Type B pancreatic cell (in vitro differentiated cells): ENCODE measurements at regions not wholly inside any gene's neighbourhood (a gene's known extent, or its start where the extent isn't known, plus 50 kb on each side); places are given as distances from the start of the nearest gene placed in this dataset.

ENCODE experiments used
- DNase-seq: peaks from one replicate; pipeline ENCODE4 v3.0.0; 2021; ENCODE audit warnings: mixed read lengths; ENCODE audit not compliant: unreplicated experiment; ENCODE audit errors: extremely low spot score
- H3K27ac Mint-ChIP-seq: 2 replicates; pipeline ENCODE4 v1.8.0; 2021; ENCODE audit warnings: mild to moderate bottlenecking, mixed read lengths
- H3K27me3 Mint-ChIP-seq: 2 replicates; pipeline ENCODE4 v1.8.0; 2021; ENCODE audit warnings: mixed read lengths
- H3K36me3 Mint-ChIP-seq: 2 replicates; pipeline ENCODE4 v1.8.0; 2021; ENCODE audit warnings: mixed read lengths
- H3K4me1 Mint-ChIP-seq: one replicate; pipeline ENCODE4 v1.8.0; 2021; ENCODE audit warnings: mixed read lengths; ENCODE audit not compliant: unreplicated experiment
- H3K4me3 Mint-ChIP-seq: 2 replicates; pipeline ENCODE4 v1.8.0; 2021; ENCODE audit warnings: mild to moderate bottlenecking, mixed read lengths
- H3K9me3 Mint-ChIP-seq: 2 replicates; pipeline ENCODE4 v1.8.0; 2021; ENCODE audit warnings: mixed read lengths
- TF ChIP-seq, protein P1 (sequence below): fragments of 200-600 bp; sonication (generic); conservative IDR thresholded peaks from 2 replicates; pipeline ENCODE4 v1.5.0; 2021; ENCODE audit warnings: antibody characterized with exemption, mild to moderate bottlenecking

DNA sequence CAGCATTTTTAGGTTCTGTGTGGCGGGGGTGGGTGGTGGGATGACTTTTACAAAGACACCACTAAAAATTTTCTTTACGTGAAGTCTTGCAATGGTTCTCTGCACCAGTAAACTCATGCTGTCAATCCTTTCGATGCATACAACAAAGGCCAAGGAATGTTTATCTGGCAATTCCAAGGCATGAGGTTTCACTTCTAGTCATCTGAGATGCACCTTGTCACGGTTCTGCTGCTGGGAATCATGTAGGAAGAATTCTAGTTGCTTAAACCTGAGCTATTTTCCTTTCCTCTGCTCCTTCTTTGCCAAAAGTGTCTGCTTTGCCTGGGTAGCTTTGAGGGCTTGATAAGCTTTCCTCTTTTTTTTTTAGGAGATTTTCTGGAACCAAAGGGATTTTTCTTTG lies 1204.5 kb upstream of the SEMA6A start:
- H3K36me3 Mint-ChIP-seq, result no peaks in the 10 kb centered on the region
- peaks cover 10% of the 10 kb centered on the region for H3K9me3 Mint-ChIP-seq
- H3K4me3 Mint-ChIP-seq, result no peak overlapping the region
- TF ChIP-seq, protein P1, sequence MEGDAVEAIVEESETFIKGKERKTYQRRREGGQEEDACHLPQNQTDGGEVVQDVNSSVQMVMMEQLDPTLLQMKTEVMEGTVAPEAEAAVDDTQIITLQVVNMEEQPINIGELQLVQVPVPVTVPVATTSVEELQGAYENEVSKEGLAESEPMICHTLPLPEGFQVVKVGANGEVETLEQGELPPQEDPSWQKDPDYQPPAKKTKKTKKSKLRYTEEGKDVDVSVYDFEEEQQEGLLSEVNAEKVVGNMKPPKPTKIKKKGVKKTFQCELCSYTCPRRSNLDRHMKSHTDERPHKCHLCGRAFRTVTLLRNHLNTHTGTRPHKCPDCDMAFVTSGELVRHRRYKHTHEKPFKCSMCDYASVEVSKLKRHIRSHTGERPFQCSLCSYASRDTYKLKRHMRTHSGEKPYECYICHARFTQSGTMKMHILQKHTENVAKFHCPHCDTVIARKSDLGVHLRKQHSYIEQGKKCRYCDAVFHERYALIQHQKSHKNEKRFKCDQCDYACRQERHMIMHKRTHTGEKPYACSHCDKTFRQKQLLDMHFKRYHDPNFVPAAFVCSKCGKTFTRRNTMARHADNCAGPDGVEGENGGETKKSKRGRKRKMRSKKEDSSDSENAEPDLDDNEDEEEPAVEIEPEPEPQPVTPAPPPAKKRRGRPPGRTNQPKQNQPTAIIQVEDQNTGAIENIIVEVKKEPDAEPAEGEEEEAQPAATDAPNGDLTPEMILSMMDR, result no peak
- H3K27ac Mint-ChIP-seq, result no peak overlapping the region
- no peak for DNase-seq
- H3K4me1 Mint-ChIP-seq, result no peaks in the 10 kb centered on the region
- H3K27me3 Mint-ChIP-seq, result no peaks in the 10 kb centered on the region

DNA sequence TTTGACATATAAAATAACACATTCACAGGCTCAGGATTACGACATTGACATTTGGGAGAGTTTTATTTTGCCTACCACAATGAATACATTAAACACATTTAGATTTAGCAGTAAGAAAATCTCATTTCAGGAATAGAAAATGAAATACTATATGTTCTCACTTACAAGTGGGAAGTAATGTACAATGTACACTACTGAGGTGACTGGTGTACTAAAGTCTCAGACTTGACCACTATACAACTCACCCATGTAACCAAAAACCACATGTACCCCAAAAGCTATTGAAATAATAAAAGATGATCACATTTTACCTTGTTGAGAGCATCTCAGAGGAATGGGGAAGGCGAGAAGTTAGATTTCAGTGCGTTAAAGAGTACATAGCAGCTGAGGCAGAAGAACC lies 1202.4 kb upstream of the SEMA6A start:
- Mint-ChIP-seq H3K27me3 (no peaks in the 10 kb centered on the region), H3K4me1 (no peaks in the 10 kb centered on the region), H3K27ac (no peak overlapping the region), H3K9me3 (peaks cover 7% of the 10 kb centered on the region), H3K4me3 (no peak overlapping the region), H3K36me3 (no peaks in the 10 kb centered on the region)
- DNase-seq, result no peak
- TF ChIP-seq, protein P1, result no peak

DNA sequence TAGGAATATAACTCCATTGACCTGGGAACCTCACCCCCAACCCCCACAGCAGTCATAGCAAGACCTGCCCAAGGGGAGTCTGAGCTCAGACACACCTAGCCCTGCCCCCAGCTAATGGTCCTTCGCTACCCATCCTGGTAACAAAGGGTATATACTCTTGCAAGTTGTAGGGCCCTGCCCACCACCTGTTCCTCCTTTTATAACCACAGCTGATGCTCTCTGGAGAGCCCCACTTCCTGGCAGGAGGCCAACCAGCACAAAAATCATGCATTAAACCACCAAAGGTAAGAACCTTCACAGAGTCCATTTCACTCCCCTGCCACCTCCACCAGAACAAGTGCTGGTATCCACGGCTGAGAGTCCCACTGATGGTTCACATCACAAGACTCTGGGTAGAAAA lies 1195.3 kb upstream of the SEMA6A start:
- DNase-seq, result no peak
- Mint-ChIP-seq H3K9me3 (peaks cover 12% of the 10 kb centered on the region), H3K27ac (no peak overlapping the region), H3K4me1 (no peaks in the 10 kb centered on the region), H3K27me3 (no peaks in the 10 kb centered on the region), H3K4me3 (no peak overlapping the region), H3K36me3 (peaks cover 6% of the 10 kb centered on the region)
- TF ChIP-seq, protein P1, result no peak

DNA sequence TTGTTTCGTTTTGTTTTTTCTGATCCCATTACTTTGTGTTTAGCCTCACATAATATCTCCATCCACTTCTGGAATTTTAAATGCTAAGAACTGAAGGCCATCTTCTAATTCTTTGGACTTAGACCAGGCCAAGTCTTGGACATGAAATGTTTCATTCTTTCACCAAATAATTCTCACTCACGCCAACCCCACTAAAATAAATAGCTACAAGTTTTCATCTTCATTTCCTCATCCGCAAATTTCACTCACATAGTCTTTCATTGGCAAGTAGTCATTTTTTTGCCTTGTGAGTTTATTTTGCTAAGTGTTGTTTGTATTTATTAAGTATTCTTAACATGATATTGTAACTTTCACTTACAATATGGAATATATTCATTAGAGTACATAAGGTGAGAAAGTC lies 1188.6 kb upstream of the SEMA6A start:
- DNase-seq, result no peak
- TF ChIP-seq, protein P1, result no peak
- H3K27ac Mint-ChIP-seq, result no peak overlapping the region
- no peaks in the 10 kb centered on the region for H3K36me3 Mint-ChIP-seq
- no peaks in the 10 kb centered on the region for H3K4me1 Mint-ChIP-seq
- no peaks in the 10 kb centered on the region for H3K27me3 Mint-ChIP-seq
- no peaks in the 10 kb centered on the region for H3K9me3 Mint-ChIP-seq
- no peak overlapping the region for H3K4me3 Mint-ChIP-seq

DNA sequence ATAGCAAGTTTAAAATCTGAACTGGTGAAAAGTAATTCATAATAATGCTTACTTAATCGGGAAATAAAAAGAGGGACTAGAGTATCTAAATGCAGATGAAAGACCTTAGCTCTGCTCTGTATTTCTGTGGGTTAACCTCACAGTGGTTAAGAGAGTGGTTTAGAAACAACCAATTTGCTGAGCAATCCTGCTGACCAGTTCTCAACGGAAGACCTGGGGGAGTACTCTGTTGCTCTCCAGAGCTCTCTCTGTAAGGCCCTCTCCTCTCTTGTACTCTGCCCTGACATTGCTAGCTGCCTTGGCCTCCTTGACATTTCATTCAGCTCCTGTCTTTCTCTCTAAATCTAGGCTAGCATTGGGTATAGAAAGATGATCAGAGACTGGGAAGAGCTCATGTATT lies 1186.6 kb upstream of the SEMA6A start:
- no peak overlapping the region for H3K27ac Mint-ChIP-seq

More for the DNA sequence above, 1186.6 kb upstream of the SEMA6A start:
- Mint-ChIP-seq H3K4me1 (no peaks in the 10 kb centered on the region), H3K27me3 (no peaks in the 10 kb centered on the region), H3K9me3 (no peaks in the 10 kb centered on the region), H3K4me3 (no peak overlapping the region), H3K36me3 (no peaks in the 10 kb centered on the region)
- no peak for DNase-seq
- TF ChIP-seq, protein P1, result no peak
